ENCODE measurements at regions not wholly inside any gene's neighbourhood (a gene's known extent, or its start where the extent isn't known, plus 50 kb on each side); places are given as distances from the start of the nearest gene placed in this dataset.

GRCh38 chr2:122210065-122210464 is 454.6 kb downstream of the TSN start:
- no peaks in the 10 kb centered on the region for H3K4me1 ChIP-seq (ENCODE audit: control insufficient read depth in 3 of 3, insufficient read depth in 2 of 3, low read depth in 1 of 3, low read length in 2 of 3)
- 95 to 100% (median 99%) methylated on average over 4 of the region's 4 CpGs for WGBS, 3 donors
- H3K4me3 ChIP-seq (ENCODE audit: low read depth in 1 of 3, low read length in 3 of 3), result no peak overlapping the region
- H3K36me3 ChIP-seq (ENCODE audit: control insufficient read depth in 3 of 3, insufficient read depth in 2 of 3, low read depth in 1 of 3, low read length in 3 of 3), result no peaks in the 10 kb centered on the region
- no peak overlapping the region for H3K27ac ChIP-seq (ENCODE audit: low read depth in 1 of 3, low read length in 2 of 3)
- H3K9me3 ChIP-seq (ENCODE audit: control insufficient read depth in 2 of 2, insufficient read depth in 1 of 2, low read depth in 1 of 2, low read length in 1 of 2), result no peaks in the 10 kb centered on the region
- no peaks in the 10 kb centered on the region for H3K27me3 ChIP-seq (ENCODE audit: control insufficient read depth in 3 of 3, insufficient read depth in 3 of 3, low read length in 3 of 3)
- FAIRE-seq (no peak), DNase-seq (no peak)

GRCh38 chr2:122210898-122211856 is 455.7 kb downstream of the TSN start:
- Histone ChIP-seq H3K4me1 (ENCODE audit: control insufficient read depth in 3 of 3, insufficient read depth in 2 of 3, low read depth in 1 of 3, low read length in 2 of 3) (no peaks in the 10 kb centered on the region), H3K27ac (ENCODE audit: low read depth in 1 of 3, low read length in 2 of 3) (no peak overlapping the region), H3K36me3 (ENCODE audit: control insufficient read depth in 3 of 3, insufficient read depth in 2 of 3, low read depth in 1 of 3, low read length in 3 of 3) (no peaks in the 10 kb centered on the region), H3K4me3 (ENCODE audit: low read depth in 1 of 3, low read length in 3 of 3) (no peak overlapping the region), H3K27me3 (ENCODE audit: control insufficient read depth in 3 of 3, insufficient read depth in 3 of 3, low read length in 3 of 3) (no peaks in the 10 kb centered on the region), H3K9me3 (ENCODE audit: control insufficient read depth in 2 of 2, insufficient read depth in 1 of 2, low read depth in 1 of 2, low read length in 1 of 2) (no peaks in the 10 kb centered on the region)
- no peak for FAIRE-seq
- 81 to 88% (median 82%) methylated on average over 8 of the region's 8 CpGs for WGBS, 3 donors
- no peak for DNase-seq

- FAIRE-seq, result no peak
- no peak overlapping the region for H3K4me3 ChIP-seq (ENCODE audit: low read depth in 1 of 3, low read length in 3 of 3)
- no peak for DNase-seq
- no peaks in the 10 kb centered on the region for H3K4me1 ChIP-seq (ENCODE audit: control insufficient read depth in 3 of 3, insufficient read depth in 2 of 3, low read depth in 1 of 3, low read length in 2 of 3)
- H3K36me3 ChIP-seq (ENCODE audit: control insufficient read depth in 3 of 3, insufficient read depth in 2 of 3, low read depth in 1 of 3, low read length in 3 of 3), result no peaks in the 10 kb centered on the region
- WGBS, 3 donors, result 80 to 84% (median 81%) methylated on average over 4 of the region's 4 CpGs
- H3K27me3 ChIP-seq (ENCODE audit: control insufficient read depth in 3 of 3, insufficient read depth in 3 of 3, low read length in 3 of 3), result no peaks in the 10 kb centered on the region
- H3K9me3 ChIP-seq (ENCODE audit: control insufficient read depth in 2 of 2, insufficient read depth in 1 of 2, low read depth in 1 of 2, low read length in 1 of 2), result no peaks in the 10 kb centered on the region
- no peak overlapping the region for H3K27ac ChIP-seq (ENCODE audit: low read depth in 1 of 3, low read length in 2 of 3)
Observed at GRCh38 chr2:122213312-122213711, 457.9 kb downstream of the TSN start.

- FAIRE-seq, result no peak
- no peaks in the 10 kb centered on the region for H3K9me3 ChIP-seq (ENCODE audit: control insufficient read depth in 2 of 2, insufficient read depth in 1 of 2, low read depth in 1 of 2, low read length in 1 of 2)
- no peak overlapping the region for H3K27ac ChIP-seq (ENCODE audit: low read depth in 1 of 3, low read length in 2 of 3)
Observed at GRCh38 chr2:122216071-122216470, 460.6 kb downstream of the TSN start.

GRCh38 chr2:122216901-122217300 is 461.4 kb downstream of the TSN start:
- FAIRE-seq, result no peak
- Histone ChIP-seq H3K4me1 (ENCODE audit: control insufficient read depth in 3 of 3, insufficient read depth in 2 of 3, low read depth in 1 of 3, low read length in 2 of 3) (no peaks in the 10 kb centered on the region), H3K4me3 (ENCODE audit: low read depth in 1 of 3, low read length in 3 of 3) (no peak overlapping the region), H3K36me3 (ENCODE audit: control insufficient read depth in 3 of 3, insufficient read depth in 2 of 3, low read depth in 1 of 3, low read length in 3 of 3) (no peaks in the 10 kb centered on the region), H3K27ac (ENCODE audit: low read depth in 1 of 3, low read length in 2 of 3) (no peak overlapping the region), H3K27me3 (ENCODE audit: control insufficient read depth in 3 of 3, insufficient read depth in 3 of 3, low read length in 3 of 3) (no peaks in the 10 kb centered on the region), H3K9me3 (ENCODE audit: control insufficient read depth in 2 of 2, insufficient read depth in 1 of 2, low read depth in 1 of 2, low read length in 1 of 2) (no peaks in the 10 kb centered on the region)
- WGBS, 3 donors, result 84 to 90% (median 86%) methylated on average over 4 of the region's 4 CpGs
- DNase-seq, result no peak

More at GRCh38 chr2:122216071-122216470, 460.6 kb downstream of the TSN start:
- Histone ChIP-seq H3K4me3 (ENCODE audit: low read depth in 1 of 3, low read length in 3 of 3) (no peak overlapping the region), H3K27me3 (ENCODE audit: control insufficient read depth in 3 of 3, insufficient read depth in 3 of 3, low read length in 3 of 3) (no peaks in the 10 kb centered on the region), H3K4me1 (ENCODE audit: control insufficient read depth in 3 of 3, insufficient read depth in 2 of 3, low read depth in 1 of 3, low read length in 2 of 3) (no peaks in the 10 kb centered on the region), H3K36me3 (ENCODE audit: control insufficient read depth in 3 of 3, insufficient read depth in 2 of 3, low read depth in 1 of 3, low read length in 3 of 3) (no peaks in the 10 kb centered on the region)
- DNase-seq, result no peak

- H3K27me3 ChIP-seq (ENCODE audit: control insufficient read depth in 3 of 3, insufficient read depth in 3 of 3, low read length in 3 of 3), result no peaks in the 10 kb centered on the region
- no peaks in the 10 kb centered on the region for H3K36me3 ChIP-seq (ENCODE audit: control insufficient read depth in 3 of 3, insufficient read depth in 2 of 3, low read depth in 1 of 3, low read length in 3 of 3)
- H3K4me3 ChIP-seq (ENCODE audit: low read depth in 1 of 3, low read length in 3 of 3), result no peak overlapping the region
- H3K9me3 ChIP-seq (ENCODE audit: control insufficient read depth in 2 of 2, insufficient read depth in 1 of 2, low read depth in 1 of 2, low read length in 1 of 2), result no peaks in the 10 kb centered on the region
- WGBS, 3 donors, result 79 to 86% (median 83%) methylated on average over 8 of the region's 8 CpGs
- FAIRE-seq (no peak), DNase-seq (no peak)
- no peaks in the 10 kb centered on the region for H3K4me1 ChIP-seq (ENCODE audit: control insufficient read depth in 3 of 3, insufficient read depth in 2 of 3, low read depth in 1 of 3, low read length in 2 of 3)
- no peak overlapping the region for H3K27ac ChIP-seq (ENCODE audit: low read depth in 1 of 3, low read length in 2 of 3)
Observed at GRCh38 chr2:122218596-122218995, 463.1 kb downstream of the TSN start.

- Histone ChIP-seq H3K27me3 (ENCODE audit: control insufficient read depth in 3 of 3, insufficient read depth in 3 of 3, low read length in 3 of 3) (no peaks in the 10 kb centered on the region), H3K9me3 (ENCODE audit: control insufficient read depth in 2 of 2, insufficient read depth in 1 of 2, low read depth in 1 of 2, low read length in 1 of 2) (no peaks in the 10 kb centered on the region), H3K27ac (ENCODE audit: low read depth in 1 of 3, low read length in 2 of 3) (no peak overlapping the region), H3K36me3 (ENCODE audit: control insufficient read depth in 3 of 3, insufficient read depth in 2 of 3, low read depth in 1 of 3, low read length in 3 of 3) (no peaks in the 10 kb centered on the region), H3K4me1 (ENCODE audit: control insufficient read depth in 3 of 3, insufficient read depth in 2 of 3, low read depth in 1 of 3, low read length in 2 of 3) (no peaks in the 10 kb centered on the region), H3K4me3 (ENCODE audit: low read depth in 1 of 3, low read length in 3 of 3) (no peak overlapping the region)
- DNase-seq, result no peak
- WGBS, 3 donors, result 89 to 92% (median 92%) methylated on average over 9 of the region's 9 CpGs
- no peak for FAIRE-seq
Observed at GRCh38 chr2:122219504-122219903, 464.1 kb downstream of the TSN start.

GRCh38 chr2:122221665-122222064 is 466.2 kb downstream of the TSN start:
- H3K36me3 ChIP-seq (ENCODE audit: control insufficient read depth in 3 of 3, insufficient read depth in 2 of 3, low read depth in 1 of 3, low read length in 3 of 3), result no peaks in the 10 kb centered on the region
- H3K9me3 ChIP-seq (ENCODE audit: control insufficient read depth in 2 of 2, insufficient read depth in 1 of 2, low read depth in 1 of 2, low read length in 1 of 2), result no peaks in the 10 kb centered on the region
- DNase-seq (no peak), FAIRE-seq (no peak)
- 78 to 94% (median 85%) methylated on average over 3 of the region's 3 CpGs for WGBS, 3 donors
- no peaks in the 10 kb centered on the region for H3K27me3 ChIP-seq (ENCODE audit: control insufficient read depth in 3 of 3, insufficient read depth in 3 of 3, low read length in 3 of 3)
- H3K27ac ChIP-seq (ENCODE audit: low read depth in 1 of 3, low read length in 2 of 3), result no peak overlapping the region
- no peaks in the 10 kb centered on the region for H3K4me1 ChIP-seq (ENCODE audit: control insufficient read depth in 3 of 3, insufficient read depth in 2 of 3, low read depth in 1 of 3, low read length in 2 of 3)
- no peak overlapping the region for H3K4me3 ChIP-seq (ENCODE audit: low read depth in 1 of 3, low read length in 3 of 3)

GRCh38 chr2:122231296-122231695 is 475.8 kb downstream of the TSN start:
- Histone ChIP-seq H3K27me3 (ENCODE audit: control insufficient read depth in 3 of 3, insufficient read depth in 3 of 3, low read length in 3 of 3) (no peaks in the 10 kb centered on the region), H3K36me3 (ENCODE audit: control insufficient read depth in 3 of 3, insufficient read depth in 2 of 3, low read depth in 1 of 3, low read length in 3 of 3) (no peaks in the 10 kb centered on the region), H3K9me3 (ENCODE audit: control insufficient read depth in 2 of 2, insufficient read depth in 1 of 2, low read depth in 1 of 2, low read length in 1 of 2) (no peaks in the 10 kb centered on the region), H3K4me3 (ENCODE audit: low read depth in 1 of 3, low read length in 3 of 3) (no peak overlapping the region), H3K4me1 (ENCODE audit: control insufficient read depth in 3 of 3, insufficient read depth in 2 of 3, low read depth in 1 of 3, low read length in 2 of 3) (no peaks in the 10 kb centered on the region), H3K27ac (ENCODE audit: low read depth in 1 of 3, low read length in 2 of 3) (no peak overlapping the region)
- no peak for DNase-seq
- WGBS, 3 donors, result 68 to 84% (median 81%) methylated on average over 7 of the region's 7 CpGs
- no peak for FAIRE-seq
